Right renal pelvis (tissue), 4 donors: ENCODE measurements at regions not wholly inside any gene's neighbourhood (a gene's known extent, or its start where the extent isn't known, plus 50 kb on each side); places are given as distances from the start of the nearest gene placed in this dataset.

Experiments
- DNase-seq, 4 donors: peaks; one replicate each; pipeline ENCODE4 v3.0.0-alpha.2; 2013; ENCODE audit warnings: low read depth in 4 of 4, low spot score in 3 of 4, missing footprints in 1 of 4

- no peak for DNase-seq
Measured at GRCh38 chr2:555164-555922, 121.9 kb downstream of the TMEM18 start.

- no peak for DNase-seq
Measured at GRCh38 chr2:554444-554843, 122.8 kb downstream of the TMEM18 start.

GRCh38 chr2:552906-553305 is 124.3 kb downstream of the TMEM18 start:
- no peak for DNase-seq

- DNase-seq, result no peak
Measured at GRCh38 chr2:551621-552020, 125.6 kb downstream of the TMEM18 start.

GRCh38 chr2:550860-551567 is 126.2 kb downstream of the TMEM18 start:
- no peak for DNase-seq

- DNase-seq, result no peak
Measured at GRCh38 chr2:545711-546650, 131.2 kb downstream of the TMEM18 start.

GRCh38 chr2:545228-545627 is 132.0 kb downstream of the TMEM18 start:
- DNase-seq, result no peak

- DNase-seq, result no peak
Measured at GRCh38 chr2:538646-539045, 138.6 kb downstream of the TMEM18 start.

GRCh38 chr2:535222-535621 is 142.0 kb downstream of the TMEM18 start:
- DNase-seq, result no peak

- no peak for DNase-seq
Measured at GRCh38 chr2:529852-530251, 147.4 kb downstream of the TMEM18 start.

- DNase-seq, result peak in 1 of 4 donors; percentile 33
Measured at GRCh38 chr2:529424-529823, 147.8 kb downstream of the TMEM18 start.

- no peak for DNase-seq
Measured at GRCh38 chr2:527581-527980, 149.6 kb downstream of the TMEM18 start.

- DNase-seq, result no peak
Measured at GRCh38 chr2:526918-527317, 150.3 kb downstream of the TMEM18 start.

- DNase-seq, result no peak
Measured at GRCh38 chr2:525611-526010, 151.6 kb downstream of the TMEM18 start.

- DNase-seq, result no peak
Measured at GRCh38 chr2:525021-525420, 152.2 kb downstream of the TMEM18 start.

- no peak for DNase-seq
Measured at GRCh38 chr2:524442-524841, 152.8 kb downstream of the TMEM18 start.

GRCh38 chr2:523698-524270 is 153.4 kb downstream of the TMEM18 start:
- DNase-seq, result no peak

- no peak for DNase-seq
Measured at GRCh38 chr2:522776-523175, 154.4 kb downstream of the TMEM18 start.

- DNase-seq, result no peak
Measured at GRCh38 chr2:521853-522530, 155.2 kb downstream of the TMEM18 start.

- DNase-seq, result no peak
Measured at GRCh38 chr2:520663-521340, 156.4 kb downstream of the TMEM18 start.
